H9 (cell line): ENCODE measurements at regions not wholly inside any gene's neighbourhood (a gene's known extent, or its start where the extent isn't known, plus 50 kb on each side); places are given as distances from the start of the nearest gene placed in this dataset.

ENCODE experiments used
- DNase-seq: peaks from one replicate; pipeline ENCODE4 v3.0.0-alpha.2; 2017
- H2AFZ ChIP-seq: one replicate; pipeline ENCODE4 v1.6.1; 2013; ENCODE audit warnings: mild to moderate bottlenecking, low read length, control low read depth, moderate library complexity
- H2AK5ac ChIP-seq: 2 replicates; pipeline ENCODE4 v1.6.1; 2013; ENCODE audit warnings: low read length, control low read depth, mixed read lengths; ENCODE audit not compliant: insufficient read length
- H2BK120ac ChIP-seq: one replicate; pipeline ENCODE4 v1.6.1; 2013; ENCODE audit warnings: low read depth, mild to moderate bottlenecking, low read length, control low read depth, inconsistent platforms; ENCODE audit not compliant: poor library complexity, severe bottlenecking
- H2BK12ac ChIP-seq: 2 replicates; pipeline ENCODE4 v1.6.1; 2013; ENCODE audit warnings: low read length, control low read depth, mixed read lengths, low read depth; ENCODE audit not compliant: insufficient read length
- H2BK15ac ChIP-seq: 2 replicates; pipeline ENCODE4 v1.6.1; 2013; ENCODE audit warnings: low read depth, low read length, control low read depth
- H2BK20ac ChIP-seq: one replicate; pipeline ENCODE4 v1.6.1; 2013; ENCODE audit warnings: low read depth, mild to moderate bottlenecking, low read length, control low read depth, inconsistent platforms; ENCODE audit not compliant: poor library complexity, severe bottlenecking
- H2BK5ac ChIP-seq: 2 replicates; pipeline ENCODE4 v1.6.1; 2013; ENCODE audit warnings: low read length, control low read depth, mixed read lengths; ENCODE audit not compliant: insufficient read length
- H3K14ac ChIP-seq: 2 replicates; pipeline ENCODE4 v1.6.1; 2013; ENCODE audit warnings: low read length, control low read depth; ENCODE audit not compliant: insufficient read depth
- H3K18ac ChIP-seq: 2 replicates; pipeline ENCODE4 v1.6.1; 2013; ENCODE audit warnings: low read depth, mild to moderate bottlenecking, mixed read lengths, low read length, control low read depth; ENCODE audit not compliant: insufficient read length
- H3K23ac ChIP-seq: 2 replicates; pipeline ENCODE4 v1.6.1; 2013; ENCODE audit warnings: low read length, control low read depth, mixed read lengths, low read depth; ENCODE audit not compliant: insufficient read length
- H3K23me2 ChIP-seq: 2 replicates; pipeline ENCODE4 v1.6.1; 2013; ENCODE audit warnings: low read depth, mild to moderate bottlenecking, mixed read lengths, low read length, control low read depth; ENCODE audit not compliant: insufficient read length, poor library complexity, severe bottlenecking
- H3K27ac ChIP-seq: 2 replicates; pipeline ENCODE4 v1.5.1; 2013; ENCODE audit warnings: low read length, control low read depth, mixed read lengths, low read depth; ENCODE audit not compliant: insufficient read length
- H3K27me3 ChIP-seq: 2 replicates; pipeline ENCODE4 v1.6.1; 2013; ENCODE audit warnings: low read length, control low read depth, inconsistent platforms; ENCODE audit not compliant: insufficient read depth
- H3K4ac ChIP-seq: 2 replicates; pipeline ENCODE4 v1.6.1; 2013; ENCODE audit warnings: low read depth, mild to moderate bottlenecking, control low read depth, inconsistent platforms, low read length, moderate library complexity
- H3K4me1 ChIP-seq: 2 replicates; pipeline ENCODE4 v1.6.1; 2013; ENCODE audit warnings: low read length, control low read depth, inconsistent platforms; ENCODE audit not compliant: insufficient read depth
- H3K4me2 ChIP-seq: 2 replicates; pipeline ENCODE4 v1.6.1; 2013; ENCODE audit warnings: low read length, control low read depth, mixed read lengths; ENCODE audit not compliant: insufficient read length, insufficient read depth
- H3K56ac ChIP-seq: 2 replicates; pipeline ENCODE4 v1.6.1; 2013; ENCODE audit warnings: low read depth, mild to moderate bottlenecking, mixed read lengths, low read length, control low read depth; ENCODE audit not compliant: insufficient read length
- H3K79me1 ChIP-seq: 2 replicates; pipeline ENCODE4 v1.6.1; 2013; ENCODE audit warnings: low read depth, mild to moderate bottlenecking, moderate library complexity, low read length, control low read depth, inconsistent platforms; ENCODE audit not compliant: insufficient read depth, poor library complexity, severe bottlenecking
- H3K79me2 ChIP-seq: 2 replicates; pipeline ENCODE4 v1.6.1; 2013; ENCODE audit warnings: low read length, control low read depth, inconsistent platforms; ENCODE audit not compliant: insufficient read depth
- H3K9ac ChIP-seq: 2 replicates; pipeline ENCODE4 v1.6.1; 2013; ENCODE audit warnings: low read length, control low read depth, mixed read lengths; ENCODE audit not compliant: insufficient read length; ENCODE audit errors: extremely low read depth
- H3K9me3 ChIP-seq: one replicate; pipeline ENCODE4 v1.6.1; 2013; ENCODE audit warnings: low read depth, low read length, inconsistent platforms; ENCODE audit not compliant: control insufficient read depth
- H3T11ph ChIP-seq: one replicate; pipeline ENCODE4 v1.6.1; 2013; ENCODE audit warnings: mild to moderate bottlenecking, low read length, control low read depth, inconsistent platforms
- H4K20me1 ChIP-seq: one replicate; pipeline ENCODE4 v1.6.1; 2013; ENCODE audit not compliant: control insufficient read depth, insufficient read length, insufficient read depth
- H4K5ac ChIP-seq: 2 replicates; pipeline ENCODE4 v1.6.1; 2013; ENCODE audit warnings: low read depth, mild to moderate bottlenecking, mixed read lengths, low read length, control low read depth; ENCODE audit not compliant: insufficient read length
- H4K8ac ChIP-seq: replicated peaks from 2 replicates; pipeline ENCODE4 v1.6.1; 2013; ENCODE audit warnings: low read length, control low read depth, mixed read lengths, low read depth; ENCODE audit not compliant: insufficient read length
- H4K91ac ChIP-seq: 2 replicates; pipeline ENCODE4 v1.6.1; 2013; ENCODE audit warnings: low read depth, mild to moderate bottlenecking, moderate library complexity, mixed read lengths, low read length, control low read depth; ENCODE audit not compliant: insufficient read length
- H3K27ac Mint-ChIP-seq, 3 experiments: 2 replicates in 2 of 3; 3 replicates in 1 of 3; pipeline ENCODE4 v1.8.0; 2020 to 2021; ENCODE audit warnings: mixed read lengths in 3 of 3, mild to moderate bottlenecking in 1 of 3, moderate library complexity in 1 of 3
- H3K27me3 Mint-ChIP-seq: 2 replicates; pipeline ENCODE4 v1.8.0; 2021; ENCODE audit warnings: low read depth, mild to moderate bottlenecking, moderate library complexity, mixed read lengths
- H3K36me3 Mint-ChIP-seq, 3 experiments: 2 replicates in 2 of 3; 3 replicates in 1 of 3; pipeline ENCODE4 v1.8.0; 2020 to 2021; ENCODE audit warnings: low read depth in 3 of 3, mixed read lengths in 3 of 3; ENCODE audit not compliant: insufficient read depth in 1 of 3
- H3K4me1 Mint-ChIP-seq, 2 experiments: 2 replicates each; pipeline ENCODE4 v1.8.0; 2020; ENCODE audit warnings: mixed read lengths in 2 of 2
- H3K4me3 Mint-ChIP-seq, 2 experiments: 2 replicates in 1 of 2; 3 replicates in 1 of 2; pipeline ENCODE4 v1.8.0; 2020 to 2021; ENCODE audit warnings: mild to moderate bottlenecking in 2 of 2, mixed read lengths in 2 of 2, moderate library complexity in 1 of 2
- H3K9me3 Mint-ChIP-seq, 2 experiments: 2 replicates in 1 of 2; 3 replicates in 1 of 2; pipeline ENCODE4 v1.8.0; 2020; ENCODE audit warnings: mild to moderate bottlenecking in 2 of 2, mixed read lengths in 2 of 2, moderate library complexity in 1 of 2
- WGBS: extraction: QIAGEN DNeasy Blood & Tissue Kit; methylation state at CpG from one replicate; pipeline ENCODE4 v1.1.7; 2013; ENCODE audit warnings: missing lambda C conversion rate, low lambda C conversion rate, mixed read lengths; ENCODE audit not compliant: insufficient read length; ENCODE audit errors: extremely low coverage; 5-methylcytosine and 5-hydroxymethylcytosine counted together
- TF ChIP-seq, protein P1 (sequence below): fragments of 200-600 bp; sonication (generic); conservative IDR thresholded peaks from 3 replicates; pipeline ENCODE4 v1.8.0; 2021; ENCODE audit warnings: antibody characterized with exemption, mild to moderate bottlenecking

DNA sequence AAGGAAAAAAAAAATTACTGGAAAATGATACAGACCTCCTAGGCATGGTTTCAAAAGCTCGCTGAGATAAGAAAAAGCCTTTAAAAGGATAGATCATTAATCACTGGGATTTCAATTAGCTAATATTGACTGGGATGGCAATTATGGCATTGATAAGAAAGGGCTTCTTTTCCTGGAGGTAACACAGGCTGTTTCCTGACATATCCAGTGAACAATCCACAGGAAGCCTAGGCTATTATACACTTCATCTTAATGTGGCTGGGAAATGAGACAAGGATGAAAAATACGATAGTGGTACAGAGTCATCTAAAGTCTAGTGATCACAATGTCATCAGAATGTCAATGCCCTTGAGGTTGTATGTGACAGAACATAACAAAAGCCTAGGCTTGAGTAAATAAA lies 1579.3 kb downstream of the C4orf33 start:
- Histone ChIP-seq H3K23me2 (no peaks in the 10 kb centered on the region), H2AFZ (no peak overlapping the region), H3K27ac (no peak overlapping the region), H2BK12ac (no peak overlapping the region), H3K79me1 (no peaks in the 10 kb centered on the region), H3K27me3 (no peaks in the 10 kb centered on the region), H2BK120ac (no peak overlapping the region), H4K8ac (no peak overlapping the region), H3K79me2 (no peaks in the 10 kb centered on the region), H3K18ac (no peak overlapping the region), H2BK15ac (no peak overlapping the region), H3K4me1 (no peaks in the 10 kb centered on the region), H3K56ac (no peak overlapping the region), H3K4me2 (no peak overlapping the region), H2BK20ac (no peak overlapping the region), H2BK5ac (no peak overlapping the region), H4K20me1 (no peaks in the 10 kb centered on the region), H3K9ac (no peak overlapping the region), H3K14ac (no peak overlapping the region), H3K23ac (no peak overlapping the region), H4K5ac (no peak overlapping the region), H3T11ph (no peak overlapping the region), H3K4ac (no peak overlapping the region), H3K9me3 (no peaks in the 10 kb centered on the region), H2AK5ac (no peak overlapping the region), H4K91ac (no peak overlapping the region)
- H3K36me3 Mint-ChIP-seq, result no peaks in the 10 kb centered on the region; a peak in 1 of 7 replicates
- WGBS, result no CpG with 5 or more reads among the region's 2 CpGs
- H3K4me1 Mint-ChIP-seq, result peaks cover 9% of the 10 kb centered on the region in 2 experiments
- TF ChIP-seq, protein P1, sequence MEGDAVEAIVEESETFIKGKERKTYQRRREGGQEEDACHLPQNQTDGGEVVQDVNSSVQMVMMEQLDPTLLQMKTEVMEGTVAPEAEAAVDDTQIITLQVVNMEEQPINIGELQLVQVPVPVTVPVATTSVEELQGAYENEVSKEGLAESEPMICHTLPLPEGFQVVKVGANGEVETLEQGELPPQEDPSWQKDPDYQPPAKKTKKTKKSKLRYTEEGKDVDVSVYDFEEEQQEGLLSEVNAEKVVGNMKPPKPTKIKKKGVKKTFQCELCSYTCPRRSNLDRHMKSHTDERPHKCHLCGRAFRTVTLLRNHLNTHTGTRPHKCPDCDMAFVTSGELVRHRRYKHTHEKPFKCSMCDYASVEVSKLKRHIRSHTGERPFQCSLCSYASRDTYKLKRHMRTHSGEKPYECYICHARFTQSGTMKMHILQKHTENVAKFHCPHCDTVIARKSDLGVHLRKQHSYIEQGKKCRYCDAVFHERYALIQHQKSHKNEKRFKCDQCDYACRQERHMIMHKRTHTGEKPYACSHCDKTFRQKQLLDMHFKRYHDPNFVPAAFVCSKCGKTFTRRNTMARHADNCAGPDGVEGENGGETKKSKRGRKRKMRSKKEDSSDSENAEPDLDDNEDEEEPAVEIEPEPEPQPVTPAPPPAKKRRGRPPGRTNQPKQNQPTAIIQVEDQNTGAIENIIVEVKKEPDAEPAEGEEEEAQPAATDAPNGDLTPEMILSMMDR, result no peak
- H3K27me3 Mint-ChIP-seq, result no peaks in the 10 kb centered on the region
- no peaks in the 10 kb centered on the region for H3K9me3 Mint-ChIP-seq
- DNase-seq, result no peak
- H3K27ac Mint-ChIP-seq, result no peak overlapping the region
- no peak overlapping the region for H3K4me3 Mint-ChIP-seq
